Tibial artery (tissue), 4 donors: ENCODE measurements at regions not wholly inside any gene's neighbourhood (a gene's known extent, or its start where the extent isn't known, plus 50 kb on each side); places are given as distances from the start of the nearest gene placed in this dataset.

Experiments
- DNase-seq, 2 donors: peaks; one replicate each; pipeline ENCODE4 v3.0.0-alpha.2; 2019
- H3K27ac ChIP-seq, 2 donors: fragments of 200-600 bp; sonication (generic) in 1 of 2; 1 replicate in 1 of 2; 2 replicates in 1 of 2; pipeline ENCODE4 v1.5.1; 2018 to 2019; ENCODE audit warnings: mild to moderate bottlenecking in 1 of 2
- H3K27me3 ChIP-seq, 2 donors: fragments of 200-600 bp; sonication (generic) in 1 of 2; one replicate each; pipeline versions ENCODE4 v1.5.1 to v1.6.0; 2016 to 2019
- H3K36me3 ChIP-seq, 3 donors: fragments of 200-600 bp; sonication (generic) in 2 of 3; one replicate each; pipeline ENCODE4 v1.5.1; 2016 to 2019; ENCODE audit warnings: mild to moderate bottlenecking in 2 of 3
- H3K4me1 ChIP-seq, 4 donors: fragments of 200-600 bp; sonication (generic) in 2 of 4; 1 replicate in 3 of 4; 2 replicates in 1 of 4; pipeline ENCODE4 v1.5.1; 2016 to 2019
- H3K4me3 ChIP-seq, 2 donors: fragments of 200-600 bp; sonication (generic) in 1 of 2; 1 replicate in 1 of 2; 2 replicates in 1 of 2; pipeline ENCODE4 v1.5.1; 2018 to 2019; ENCODE audit warnings: mild to moderate bottlenecking in 2 of 2
- H3K9me3 ChIP-seq, 3 donors: fragments of 200-600 bp; sonication (generic) in 1 of 3; one replicate each; pipeline ENCODE4 v1.5.1; 2016 to 2019
- intact Hi-C: fragments of 100-400 bp; cut with DNase I; formaldehyde crosslinking; loops from one replicate; pipeline ENCODE4 v1.15.0; 2023; ENCODE audit warnings: low total_unique reads
- TF ChIP-seq, protein P1 (sequence below), 2 experiments: fragments of 200-600 bp in 1 of 2; fragments of 450-650 bp in 1 of 2; IDR thresholded peaks; one replicate each; pipeline ENCODE4 v1.5.1; 2017 to 2019; ENCODE audit warnings: antibody characterized with exemption in 2 of 2, mild to moderate bottlenecking in 1 of 2, moderate library complexity in 1 of 2

DNA sequence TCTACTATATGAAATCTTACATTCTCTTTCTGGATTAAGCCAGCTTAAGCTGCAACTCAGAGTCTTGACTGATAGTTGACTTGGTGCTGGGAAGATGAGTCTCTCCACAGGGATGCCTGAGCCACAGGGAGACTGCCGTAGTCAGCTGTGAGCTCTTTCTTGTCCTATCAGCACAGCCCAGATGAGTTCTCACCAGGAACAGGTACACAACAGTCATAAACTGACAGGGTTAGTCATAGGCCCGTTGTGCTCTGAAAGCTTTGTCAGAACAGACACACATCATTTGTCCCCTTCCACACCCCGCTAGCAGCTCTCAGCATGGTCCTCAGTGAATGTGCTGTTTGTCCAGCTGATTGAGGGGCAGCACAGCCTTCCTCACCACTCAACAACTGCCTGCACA lies 221.6 kb downstream of the RPS24 start:
- intact Hi-C loops: loop anchor here (1.0 kb wide), 1 partner anchor 38 kb away; no protein-coding TSS in a partner anchor
- peak overlapping the region; percentile 69 to 72 for H3K27ac ChIP-seq
- no peaks in the 10 kb centered on the region for H3K9me3 ChIP-seq
- no peaks in the 10 kb centered on the region for H3K27me3 ChIP-seq
- TF ChIP-seq, protein P1, sequence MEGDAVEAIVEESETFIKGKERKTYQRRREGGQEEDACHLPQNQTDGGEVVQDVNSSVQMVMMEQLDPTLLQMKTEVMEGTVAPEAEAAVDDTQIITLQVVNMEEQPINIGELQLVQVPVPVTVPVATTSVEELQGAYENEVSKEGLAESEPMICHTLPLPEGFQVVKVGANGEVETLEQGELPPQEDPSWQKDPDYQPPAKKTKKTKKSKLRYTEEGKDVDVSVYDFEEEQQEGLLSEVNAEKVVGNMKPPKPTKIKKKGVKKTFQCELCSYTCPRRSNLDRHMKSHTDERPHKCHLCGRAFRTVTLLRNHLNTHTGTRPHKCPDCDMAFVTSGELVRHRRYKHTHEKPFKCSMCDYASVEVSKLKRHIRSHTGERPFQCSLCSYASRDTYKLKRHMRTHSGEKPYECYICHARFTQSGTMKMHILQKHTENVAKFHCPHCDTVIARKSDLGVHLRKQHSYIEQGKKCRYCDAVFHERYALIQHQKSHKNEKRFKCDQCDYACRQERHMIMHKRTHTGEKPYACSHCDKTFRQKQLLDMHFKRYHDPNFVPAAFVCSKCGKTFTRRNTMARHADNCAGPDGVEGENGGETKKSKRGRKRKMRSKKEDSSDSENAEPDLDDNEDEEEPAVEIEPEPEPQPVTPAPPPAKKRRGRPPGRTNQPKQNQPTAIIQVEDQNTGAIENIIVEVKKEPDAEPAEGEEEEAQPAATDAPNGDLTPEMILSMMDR (IDR thresholded peaks at IDR 0.05): no peak
- DNase-seq: no peak
- peaks cover 0 to 15% (median 7%) of the 10 kb centered on the region in 4 donors for H3K4me1 ChIP-seq
- no peaks in the 10 kb centered on the region for H3K36me3 ChIP-seq
- no peak overlapping the region for H3K4me3 ChIP-seq

GRCh38 chr10:78255796-78256638 lies 222.4 kb downstream of the RPS24 start:
- Histone ChIP-seq H3K4me3 (no peak overlapping the region), H3K9me3 (no peaks in the 10 kb centered on the region), H3K4me1 (peaks cover 0 to 15% (median 7%) of the 10 kb centered on the region in 4 donors), H3K27me3 (no peaks in the 10 kb centered on the region), H3K27ac (peak overlapping the region; percentile 69 to 72), H3K36me3 (no peaks in the 10 kb centered on the region)
- peak; percentile 80 to 90 for DNase-seq
- TF ChIP-seq, protein P1 (IDR thresholded peaks at IDR 0.05): no peak
- intact Hi-C loops: loop anchor here (1.0 kb wide), 1 partner anchor 39 kb away; no protein-coding TSS in a partner anchor

DNA sequence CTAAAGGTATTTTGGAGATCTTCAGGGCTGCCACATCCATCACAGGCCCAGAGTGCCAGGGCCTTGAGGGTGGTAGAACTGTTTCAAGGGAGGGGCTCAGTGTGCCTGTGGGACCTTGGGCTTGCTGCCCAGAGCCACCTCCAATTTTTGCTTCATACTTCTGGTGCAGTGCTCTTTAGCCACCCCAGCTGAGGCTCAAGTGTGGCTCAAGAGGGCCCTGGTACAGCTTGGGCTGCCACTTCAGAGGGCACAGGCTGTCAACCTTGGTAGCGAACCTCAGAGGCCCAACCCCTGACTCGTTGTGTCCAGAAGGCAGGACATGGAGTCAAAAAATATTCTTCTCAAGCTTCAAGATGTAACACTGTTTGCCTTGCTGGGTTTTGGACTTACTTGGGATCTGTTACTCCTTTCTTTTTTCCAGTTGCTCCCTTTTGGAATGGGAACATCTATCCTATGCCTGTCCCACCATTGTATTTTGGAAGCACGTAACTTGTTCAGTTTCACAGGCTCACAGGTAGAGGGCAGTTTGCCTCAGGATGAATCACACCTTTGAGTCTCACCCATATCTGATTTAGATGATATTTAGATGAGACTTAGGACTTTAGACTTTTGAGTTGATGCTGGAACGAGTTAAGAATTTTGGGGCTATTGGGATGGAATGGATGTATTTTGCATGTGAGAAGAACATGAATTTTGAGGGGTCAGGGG lies 224.8 kb downstream of the RPS24 start:
- no peak for DNase-seq
- intact Hi-C loops: no loop called here
- TF ChIP-seq, protein P1 (IDR thresholded peaks at IDR 0.05): no peak
- Histone ChIP-seq H3K4me1 (peaks cover 0 to 15% (median 7%) of the 10 kb centered on the region in 4 donors), H3K27ac (no peak overlapping the region), H3K27me3 (no peaks in the 10 kb centered on the region), H3K36me3 (no peaks in the 10 kb centered on the region), H3K9me3 (no peaks in the 10 kb centered on the region), H3K4me3 (no peak overlapping the region)

DNA sequence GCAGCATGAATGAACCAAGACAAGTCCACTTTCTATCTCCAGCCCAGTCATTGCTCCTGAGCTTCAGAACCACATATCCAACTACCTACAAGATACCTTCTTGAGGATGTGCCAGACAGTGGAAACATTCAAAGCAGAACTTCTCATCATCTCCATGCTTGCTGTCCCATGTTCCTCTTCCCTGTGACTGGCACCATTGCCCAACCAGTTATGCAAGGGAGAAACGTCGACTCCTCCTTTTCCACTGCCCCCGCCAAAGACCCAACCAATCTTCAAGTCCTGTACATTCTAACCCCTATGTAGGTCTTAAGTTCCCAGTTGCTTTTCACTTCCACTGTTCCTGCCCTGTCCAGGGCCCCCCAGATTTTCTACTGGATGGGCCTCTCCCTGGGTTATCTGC lies 225.7 kb downstream of the RPS24 start:
- no peak overlapping the region for H3K27ac ChIP-seq
- TF ChIP-seq, protein P1 (IDR thresholded peaks at IDR 0.05): no peak

DNA sequence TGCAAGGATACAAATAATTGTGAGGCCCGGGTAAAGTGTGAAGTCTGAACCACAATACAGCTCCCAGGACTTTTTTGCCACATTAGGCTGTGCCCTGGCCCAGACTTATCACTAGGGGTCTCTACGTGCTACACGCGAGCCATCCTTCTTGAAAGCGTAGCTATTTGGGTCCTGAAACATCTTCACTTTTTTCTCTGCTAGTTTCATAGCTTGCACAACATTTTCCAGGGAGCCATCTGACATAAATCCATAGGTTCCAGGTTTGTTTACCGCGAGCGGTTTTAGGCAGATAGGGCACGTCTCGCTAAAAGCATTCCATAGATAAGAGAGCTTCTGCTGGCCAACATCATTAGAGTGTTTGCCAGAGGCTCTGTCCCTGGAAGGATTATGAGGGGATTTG lies 226.5 kb downstream of the RPS24 start:
- H3K36me3 ChIP-seq: no peaks in the 10 kb centered on the region
- H3K4me3 ChIP-seq: no peak overlapping the region
- H3K4me1 ChIP-seq: peaks cover 0 to 15% (median 7%) of the 10 kb centered on the region in 4 donors
- no peak for DNase-seq
- H3K27me3 ChIP-seq: no peaks in the 10 kb centered on the region
- H3K9me3 ChIP-seq: no peaks in the 10 kb centered on the region
- intact Hi-C loops: no loop called here
- TF ChIP-seq, protein P1 (IDR thresholded peaks at IDR 0.05): no peak
- H3K27ac ChIP-seq: no peak overlapping the region

More for the DNA sequence above, 225.7 kb downstream of the RPS24 start:
- DNase-seq: no peak
- no peaks in the 10 kb centered on the region for H3K36me3 ChIP-seq
- H3K9me3 ChIP-seq: no peaks in the 10 kb centered on the region
- H3K4me1 ChIP-seq: peaks cover 0 to 15% (median 7%) of the 10 kb centered on the region in 4 donors
- H3K4me3 ChIP-seq: no peak overlapping the region
- intact Hi-C loops: no loop called here
- H3K27me3 ChIP-seq: no peaks in the 10 kb centered on the region
